OCI-LY1 (cell line): ENCODE measurements at regions not wholly inside any gene's neighbourhood (a gene's known extent, or its start where the extent isn't known, plus 50 kb on each side); places are given as distances from the start of the nearest gene placed in this dataset.

Source experiments
- H2AFZ ChIP-seq: fragments of 200-600 bp; sonication (generic), shearing (Covaris generic); 2 replicates; pipeline ENCODE4 v1.6.0; 2014; ENCODE audit warnings: antibody characterized with exemption, mild to moderate bottlenecking, low read length
- H3F3A ChIP-seq: fragments of 200-600 bp; sonication (generic), shearing (Covaris generic); 2 replicates; pipeline ENCODE4 v1.6.0; 2014; ENCODE audit warnings: mild to moderate bottlenecking, antibody characterized with exemption, low read length, moderate library complexity; ENCODE audit not compliant: insufficient read depth
- H3K27ac ChIP-seq: fragments of 200-600 bp; sonication (generic); 2 replicates; pipeline ENCODE4 v1.5.1; 2014; ENCODE audit warnings: low read length, mixed run types, mild to moderate bottlenecking, low read depth; ENCODE audit not compliant: poor library complexity, severe bottlenecking
- H3K27me3 ChIP-seq: fragments of 200-600 bp; sonication (generic); 2 replicates; pipeline ENCODE4 v1.6.0; 2014; ENCODE audit warnings: antibody characterized with exemption, mild to moderate bottlenecking, low read length, moderate library complexity; ENCODE audit not compliant: insufficient read depth
- H3K36me3 ChIP-seq: fragments of 200-600 bp; sonication (generic); 2 replicates; pipeline ENCODE4 v1.6.1; 2014; ENCODE audit warnings: mild to moderate bottlenecking, antibody characterized with exemption, low read length, moderate library complexity, mixed read lengths; ENCODE audit not compliant: insufficient read depth
- H3K4me1 ChIP-seq: fragments of 200-600 bp; sonication (generic); 2 replicates; pipeline ENCODE4 v1.5.1; 2014; ENCODE audit warnings: mild to moderate bottlenecking, low read length, moderate library complexity; ENCODE audit not compliant: insufficient read depth, severe bottlenecking
- H3K4me2 ChIP-seq: fragments of 200-600 bp; sonication (generic), shearing (Covaris generic); 2 replicates; pipeline ENCODE4 v1.6.1; 2014; ENCODE audit warnings: low read length
- H3K4me3 ChIP-seq: fragments of 200-600 bp; sonication (generic); 2 replicates; pipeline ENCODE4 v1.5.1; 2014; ENCODE audit warnings: low read length, low read depth, mild to moderate bottlenecking, mixed read lengths; ENCODE audit not compliant: poor library complexity, severe bottlenecking
- H3K79me2 ChIP-seq: fragments of 200-600 bp; shearing (Covaris generic); 2 replicates; pipeline ENCODE4 v1.6.1; 2016; ENCODE audit warnings: mixed run types, low read length, mixed read lengths; ENCODE audit not compliant: insufficient read depth
- H3K9ac ChIP-seq: fragments of 200-600 bp; sonication (generic), shearing (Covaris generic); 2 replicates; pipeline ENCODE4 v1.6.1; 2014; ENCODE audit warnings: mild to moderate bottlenecking, low read length, mixed read lengths
- H3K9me2 ChIP-seq: fragments of 200-600 bp; sonication (generic), shearing (Covaris generic); 2 replicates; pipeline ENCODE4 v1.6.1; 2014; ENCODE audit warnings: low read depth, mild to moderate bottlenecking, low read length, mixed read lengths
- H3K9me3 ChIP-seq: fragments of 200-600 bp; shearing (Covaris generic); 2 replicates; pipeline ENCODE4 v1.6.1; 2014; ENCODE audit warnings: low read length, mixed read lengths
- H4K20me1 ChIP-seq: fragments of 200-600 bp; sonication (generic), shearing (Covaris generic); 2 replicates; pipeline ENCODE4 v1.6.0; 2016; ENCODE audit warnings: mild to moderate bottlenecking, low read length; ENCODE audit not compliant: insufficient read depth
- EZH2 ChIP-seq: fragments of 200-600 bp; sonication (generic), shearing (Covaris generic); IDR thresholded peaks from 2 replicates; pipeline ENCODE4 v1.8.0; 2017; ENCODE audit warnings: borderline replicate concordance, mixed run types, mild to moderate bottlenecking, antibody characterized with exemption, low read length, moderate library complexity, mixed read lengths
- TF ChIP-seq, protein P1 (sequence below): fragments of 200-600 bp; sonication (generic), shearing (Covaris generic); IDR thresholded peaks from 2 replicates; pipeline ENCODE4 v1.5.1; 2017; ENCODE audit warnings: mild to moderate bottlenecking, antibody characterized with exemption, low read length, moderate library complexity, mixed read lengths

GRCh38 chr4:45985038-45985437 is 138.8 kb downstream of the GABRG1 start:
- no peak overlapping the region for H2AFZ ChIP-seq
- no peak overlapping the region for H3K4me3 ChIP-seq
- H3F3A ChIP-seq, result no peaks in the 10 kb centered on the region
- H3K9me3 ChIP-seq, result no peaks in the 10 kb centered on the region
- H3K9me2 ChIP-seq, result no peaks in the 10 kb centered on the region
- H4K20me1 ChIP-seq, result no peaks in the 10 kb centered on the region
- H3K4me1 ChIP-seq, result no peaks in the 10 kb centered on the region
- TF ChIP-seq, protein P1, sequence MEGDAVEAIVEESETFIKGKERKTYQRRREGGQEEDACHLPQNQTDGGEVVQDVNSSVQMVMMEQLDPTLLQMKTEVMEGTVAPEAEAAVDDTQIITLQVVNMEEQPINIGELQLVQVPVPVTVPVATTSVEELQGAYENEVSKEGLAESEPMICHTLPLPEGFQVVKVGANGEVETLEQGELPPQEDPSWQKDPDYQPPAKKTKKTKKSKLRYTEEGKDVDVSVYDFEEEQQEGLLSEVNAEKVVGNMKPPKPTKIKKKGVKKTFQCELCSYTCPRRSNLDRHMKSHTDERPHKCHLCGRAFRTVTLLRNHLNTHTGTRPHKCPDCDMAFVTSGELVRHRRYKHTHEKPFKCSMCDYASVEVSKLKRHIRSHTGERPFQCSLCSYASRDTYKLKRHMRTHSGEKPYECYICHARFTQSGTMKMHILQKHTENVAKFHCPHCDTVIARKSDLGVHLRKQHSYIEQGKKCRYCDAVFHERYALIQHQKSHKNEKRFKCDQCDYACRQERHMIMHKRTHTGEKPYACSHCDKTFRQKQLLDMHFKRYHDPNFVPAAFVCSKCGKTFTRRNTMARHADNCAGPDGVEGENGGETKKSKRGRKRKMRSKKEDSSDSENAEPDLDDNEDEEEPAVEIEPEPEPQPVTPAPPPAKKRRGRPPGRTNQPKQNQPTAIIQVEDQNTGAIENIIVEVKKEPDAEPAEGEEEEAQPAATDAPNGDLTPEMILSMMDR, result no peak
- no peak for TF ChIP-seq EZH2
- no peak overlapping the region for H3K4me2 ChIP-seq
- no peaks in the 10 kb centered on the region for H3K27me3 ChIP-seq
- no peaks in the 10 kb centered on the region for H3K36me3 ChIP-seq
- no peak overlapping the region for H3K27ac ChIP-seq
- no peaks in the 10 kb centered on the region for H3K79me2 ChIP-seq
- no peak overlapping the region for H3K9ac ChIP-seq

DNA sequence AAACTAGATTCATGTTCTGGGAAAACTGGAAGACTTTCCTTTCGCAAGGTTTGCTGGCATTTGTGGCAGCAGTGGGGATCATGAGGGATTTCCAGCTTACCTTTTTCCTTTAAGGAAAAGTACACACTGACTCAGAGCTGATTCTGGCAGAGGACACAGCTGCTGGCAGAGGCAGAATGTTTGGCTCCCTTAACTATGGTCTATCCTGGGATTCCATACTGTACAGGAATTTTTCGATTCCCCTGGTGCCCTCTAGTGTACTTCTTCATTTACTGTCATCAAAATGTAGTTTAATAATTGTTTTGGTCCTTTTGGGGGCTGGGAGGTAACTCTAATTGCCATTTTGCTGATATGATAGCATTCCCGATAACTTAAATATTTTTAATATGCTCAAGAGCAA is 152.7 kb downstream of the GABRG1 start:
- Histone ChIP-seq H3K27me3 (no peaks in the 10 kb centered on the region), H3K9ac (no peak overlapping the region), H3K9me2 (no peaks in the 10 kb centered on the region), H4K20me1 (no peaks in the 10 kb centered on the region), H3K9me3 (no peaks in the 10 kb centered on the region), H3K4me1 (no peaks in the 10 kb centered on the region), H2AFZ (no peak overlapping the region), H3K4me2 (no peak overlapping the region), H3K36me3 (no peaks in the 10 kb centered on the region), H3K27ac (no peak overlapping the region), H3F3A (no peaks in the 10 kb centered on the region), H3K79me2 (no peaks in the 10 kb centered on the region), H3K4me3 (no peak overlapping the region)
- TF ChIP-seq, protein P1, result no peak
- TF ChIP-seq EZH2, result no peak

DNA sequence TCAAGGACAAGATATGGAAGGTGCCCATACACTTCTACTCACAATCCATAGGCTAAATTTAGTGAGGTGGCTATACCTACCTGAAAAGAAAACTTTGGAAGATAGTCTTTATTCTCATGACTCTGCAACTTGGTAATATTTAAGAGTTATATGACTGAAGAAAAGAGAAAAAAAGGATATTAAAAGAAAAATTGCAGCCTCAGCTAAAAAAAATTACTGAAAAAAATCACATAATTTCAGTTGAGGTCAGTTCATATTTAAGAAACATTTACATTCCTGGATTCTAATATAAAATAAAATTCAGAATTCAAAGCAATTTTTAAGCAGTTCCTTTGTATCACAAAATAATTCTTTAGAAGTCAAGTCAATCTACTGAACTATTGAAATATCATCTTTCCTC is 166.5 kb downstream of the GABRG1 start:
- H3K27me3 ChIP-seq, result no peaks in the 10 kb centered on the region
- TF ChIP-seq, protein P1, result no peak
- no peak for TF ChIP-seq EZH2
- no peak overlapping the region for H3K9ac ChIP-seq
- no peaks in the 10 kb centered on the region for H3K9me3 ChIP-seq
- no peaks in the 10 kb centered on the region for H4K20me1 ChIP-seq
- H3K4me2 ChIP-seq, result no peak overlapping the region
- no peaks in the 10 kb centered on the region for H3K4me1 ChIP-seq
- H3K79me2 ChIP-seq, result no peaks in the 10 kb centered on the region
- no peak overlapping the region for H2AFZ ChIP-seq
- no peak overlapping the region for H3K4me3 ChIP-seq
- no peaks in the 10 kb centered on the region for H3K9me2 ChIP-seq
- H3K27ac ChIP-seq, result no peak overlapping the region
- no peaks in the 10 kb centered on the region for H3F3A ChIP-seq
- no peaks in the 10 kb centered on the region for H3K36me3 ChIP-seq
